Skeletal muscle tissue (tissue), 3 donors: ENCODE measurements at regions not wholly inside any gene's neighbourhood (a gene's known extent, or its start where the extent isn't known, plus 50 kb on each side); places are given as distances from the start of the nearest gene placed in this dataset.

Source experiments
- H3K27ac ChIP-seq: one replicate; pipeline ENCODE4 v1.7.0; 2013; ENCODE audit warnings: mild to moderate bottlenecking, low read depth, low read length, inconsistent platforms
- H3K27me3 ChIP-seq, 3 donors: one replicate each; pipeline ENCODE4 v1.7.0; 2013; ENCODE audit warnings: low read length in 3 of 3; ENCODE audit not compliant: control insufficient read depth in 3 of 3, insufficient read depth in 3 of 3
- H3K36me3 ChIP-seq, 3 donors: one replicate each; pipeline ENCODE4 v1.7.0; 2013; ENCODE audit warnings: low read length in 3 of 3; ENCODE audit not compliant: control insufficient read depth in 3 of 3, insufficient read depth in 3 of 3
- H3K4me1 ChIP-seq, 3 donors: one replicate each; pipeline ENCODE4 v1.7.0; 2013; ENCODE audit warnings: low read length in 3 of 3, mild to moderate bottlenecking in 3 of 3; ENCODE audit not compliant: control insufficient read depth in 3 of 3, insufficient read depth in 3 of 3
- H3K4me3 ChIP-seq, 3 donors: one replicate each; pipeline ENCODE4 v1.7.0; 2013; ENCODE audit warnings: low read length in 3 of 3
- H3K9ac ChIP-seq, 3 donors: one replicate each; pipeline ENCODE4 v1.7.0; 2013; ENCODE audit warnings: low read length in 3 of 3, mild to moderate bottlenecking in 3 of 3, moderate library complexity in 2 of 3, low read depth in 1 of 3
- H3K9me3 ChIP-seq, 3 donors: one replicate each; pipeline ENCODE4 v1.7.0; 2013; ENCODE audit warnings: low read length in 3 of 3; ENCODE audit not compliant: control insufficient read depth in 3 of 3
- donor health status: Osteomylitis.

GRCh38 chr3:31022716-31023115 lies 128.3 kb upstream of the GADL1 start:
- Histone ChIP-seq H3K9ac (no peak overlapping the region), H3K27me3 (no peaks in the 10 kb centered on the region), H3K4me3 (no peak overlapping the region), H3K27ac (no peak overlapping the region), H3K9me3 (no peaks in the 10 kb centered on the region), H3K36me3 (no peaks in the 10 kb centered on the region), H3K4me1 (no peaks in the 10 kb centered on the region)

- no peak overlapping the region for H3K4me3 ChIP-seq
- peaks cover 0 to 5% (median 3%) of the 10 kb centered on the region in 3 donors for H3K9me3 ChIP-seq
- no peak overlapping the region for H3K9ac ChIP-seq
- H3K36me3 ChIP-seq, result no peaks in the 10 kb centered on the region
- no peak overlapping the region for H3K27ac ChIP-seq
- H3K4me1 ChIP-seq, result no peaks in the 10 kb centered on the region
- no peaks in the 10 kb centered on the region for H3K27me3 ChIP-seq
Measured at GRCh38 chr3:31025541-31025940, 131.1 kb upstream of the GADL1 start.

- no peak overlapping the region for H3K4me3 ChIP-seq
- no peak overlapping the region for H3K27ac ChIP-seq
- no peaks in the 10 kb centered on the region for H3K36me3 ChIP-seq
- H3K27me3 ChIP-seq, result no peaks in the 10 kb centered on the region
- H3K9ac ChIP-seq, result no peak overlapping the region
- no peaks in the 10 kb centered on the region for H3K4me1 ChIP-seq
- peaks cover 0 to 5% (median 3%) of the 10 kb centered on the region in 3 donors for H3K9me3 ChIP-seq
Measured at GRCh38 chr3:31027191-31027761, 132.8 kb upstream of the GADL1 start.

GRCh38 chr3:31027914-31028313 lies 133.5 kb upstream of the GADL1 start:
- no peaks in the 10 kb centered on the region for H3K27me3 ChIP-seq
- no peak overlapping the region for H3K27ac ChIP-seq
- H3K36me3 ChIP-seq, result no peaks in the 10 kb centered on the region

GRCh38 chr3:31028766-31029165 lies 134.3 kb upstream of the GADL1 start:
- H3K27ac ChIP-seq, result no peak overlapping the region
- no peaks in the 10 kb centered on the region for H3K4me1 ChIP-seq
- H3K27me3 ChIP-seq, result no peaks in the 10 kb centered on the region
- peaks cover 0 to 5% (median 3%) of the 10 kb centered on the region in 3 donors for H3K9me3 ChIP-seq
- no peak overlapping the region for H3K9ac ChIP-seq
- H3K36me3 ChIP-seq, result no peaks in the 10 kb centered on the region
- no peak overlapping the region for H3K4me3 ChIP-seq

More at GRCh38 chr3:31027914-31028313, 133.5 kb upstream of the GADL1 start:
- H3K9me3 ChIP-seq, result peaks cover 0 to 5% (median 3%) of the 10 kb centered on the region in 3 donors
- no peak overlapping the region for H3K4me3 ChIP-seq
- H3K9ac ChIP-seq, result no peak overlapping the region
- no peaks in the 10 kb centered on the region for H3K4me1 ChIP-seq

GRCh38 chr3:31029706-31030105 lies 135.2 kb upstream of the GADL1 start:
- Histone ChIP-seq H3K4me1 (no peaks in the 10 kb centered on the region), H3K27ac (no peak overlapping the region), H3K4me3 (no peak overlapping the region), H3K36me3 (no peaks in the 10 kb centered on the region), H3K9ac (no peak overlapping the region), H3K9me3 (peaks cover 0 to 5% (median 3%) of the 10 kb centered on the region in 3 donors), H3K27me3 (no peaks in the 10 kb centered on the region)

- no peaks in the 10 kb centered on the region for H3K27me3 ChIP-seq
- peaks cover 0 to 1% (median 1%) of the 10 kb centered on the region in 3 donors for H3K4me1 ChIP-seq
- H3K27ac ChIP-seq, result no peak overlapping the region
- H3K36me3 ChIP-seq, result no peaks in the 10 kb centered on the region
- no peak overlapping the region for H3K4me3 ChIP-seq
- no peaks in the 10 kb centered on the region for H3K9me3 ChIP-seq
- no peak overlapping the region for H3K9ac ChIP-seq
Measured at GRCh38 chr3:31035681-31036080, 141.2 kb upstream of the GADL1 start.

GRCh38 chr3:31038086-31038739 lies 143.8 kb upstream of the GADL1 start:
- no peak overlapping the region for H3K27ac ChIP-seq
- H3K4me1 ChIP-seq, result peaks cover 8 to 10% (median 9%) of the 10 kb centered on the region in 3 donors
- peaks cover 0 to 3% (median 0%) of the 10 kb centered on the region in 3 donors for H3K9me3 ChIP-seq
- no peak overlapping the region for H3K4me3 ChIP-seq
- no peaks in the 10 kb centered on the region for H3K27me3 ChIP-seq
- H3K36me3 ChIP-seq, result no peaks in the 10 kb centered on the region
- no peak overlapping the region for H3K9ac ChIP-seq

GRCh38 chr3:31039145-31039544 lies 144.7 kb upstream of the GADL1 start:
- Histone ChIP-seq H3K27me3 (no peaks in the 10 kb centered on the region), H3K9me3 (peaks cover 0 to 3% (median 0%) of the 10 kb centered on the region in 3 donors), H3K4me3 (no peak overlapping the region), H3K27ac (no peak overlapping the region), H3K36me3 (no peaks in the 10 kb centered on the region), H3K4me1 (peaks cover 8 to 10% (median 9%) of the 10 kb centered on the region in 3 donors), H3K9ac (no peak overlapping the region)

GRCh38 chr3:31041161-31041978 lies 146.9 kb upstream of the GADL1 start:
- Histone ChIP-seq H3K36me3 (no peaks in the 10 kb centered on the region), H3K27me3 (no peaks in the 10 kb centered on the region), H3K9me3 (peaks cover 0 to 3% (median 0%) of the 10 kb centered on the region in 3 donors), H3K9ac (no peak overlapping the region), H3K4me1 (peaks cover 8 to 10% (median 9%) of the 10 kb centered on the region in 3 donors), H3K27ac (peak overlapping the region; percentile 14), H3K4me3 (no peak overlapping the region)
